NAMALWA (cell line): ENCODE measurements at regions not wholly inside any gene's neighbourhood (a gene's known extent, or its start where the extent isn't known, plus 50 kb on each side); places are given as distances from the start of the nearest gene placed in this dataset.
"Not testable (repeated sequence)": the region's sequence is repeated elsewhere in the genome, so short reads cannot be mapped to it uniquely, and the experiment has no call there.

Source experiments
- DNase-seq: peaks from one replicate; pipeline ENCODE4 v3.0.0-alpha.2; 2015; ENCODE audit warnings: low spot score

DNA sequence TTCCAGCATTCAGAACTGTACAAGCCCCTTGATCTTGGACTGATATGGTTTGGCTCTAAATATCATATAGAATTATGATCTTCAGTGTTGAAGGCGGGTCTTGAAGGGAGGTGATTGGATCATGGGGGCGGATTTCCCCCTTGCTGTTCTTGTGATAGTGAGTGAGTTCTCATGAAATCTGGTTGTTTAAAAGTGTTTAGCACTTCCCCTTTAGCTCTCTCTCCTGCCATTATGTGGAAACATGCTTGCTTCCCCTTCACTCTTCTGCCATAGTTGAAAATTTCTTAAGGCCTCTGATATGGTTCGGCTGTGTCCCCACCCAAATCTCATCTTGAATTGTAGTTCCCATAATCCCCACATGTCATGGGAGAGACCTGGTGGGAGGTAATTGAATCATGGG, 305.3 kb upstream of the CYRIA start:
- not testable (repeated sequence) for DNase-seq

DNA sequence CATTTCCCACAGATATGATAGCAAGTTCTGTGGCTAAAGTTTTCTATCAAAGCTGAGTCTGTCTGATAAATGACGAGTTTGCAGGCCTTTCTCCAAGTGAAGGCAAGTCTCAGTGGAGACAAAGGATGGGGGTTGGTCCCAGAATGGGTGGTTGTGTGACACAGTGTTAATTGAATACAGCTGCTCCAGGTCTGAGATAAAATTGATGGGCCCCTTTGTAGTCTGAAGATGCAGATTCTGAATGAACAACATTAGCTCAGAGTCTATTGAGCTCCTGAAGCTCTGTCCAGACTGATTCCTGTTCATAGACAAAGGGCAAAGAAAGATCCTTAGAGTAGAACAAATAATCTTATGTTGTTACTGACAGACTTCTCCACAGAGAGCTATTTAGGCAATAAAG, 296.9 kb upstream of the CYRIA start:
- DNase-seq, result no peak

GRCh38 chr2:16960579-16960978, 294.9 kb upstream of the CYRIA start:
- peak; percentile 59 for DNase-seq

DNA sequence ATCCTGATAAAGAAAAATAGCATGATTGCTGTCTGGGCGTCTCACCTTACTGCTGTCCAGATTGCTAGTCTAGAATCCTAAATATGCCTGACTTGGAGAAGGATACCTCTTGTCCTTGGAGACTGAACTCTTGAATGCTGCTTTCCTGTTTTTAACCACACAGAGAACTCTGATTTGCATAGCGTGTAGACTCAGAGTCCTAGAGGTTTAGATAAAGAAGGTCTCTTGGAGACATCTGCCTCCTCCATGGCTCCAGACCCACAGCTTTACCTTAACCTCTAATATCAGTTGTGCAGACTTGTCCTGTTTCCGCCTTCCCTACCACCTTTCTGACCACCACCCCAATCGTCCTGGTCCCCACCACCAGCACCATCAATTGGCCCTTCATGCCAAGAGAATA, 292.6 kb upstream of the CYRIA start:
- DNase-seq, result peak; percentile 24

- no peak for DNase-seq
These were observed 287.2 kb upstream of the CYRIA start for GRCh38 chr2:16952805-16953204.

- no peak for DNase-seq
These were observed 286.7 kb upstream of the CYRIA start for GRCh38 chr2:16952368-16952767.

- DNase-seq, result no peak
These were observed 284.8 kb upstream of the CYRIA start for GRCh38 chr2:16950436-16950835.

GRCh38 chr2:16948710-16949109, 283.1 kb upstream of the CYRIA start:
- DNase-seq, result no peak

GRCh38 chr2:16948053-16948452, 282.4 kb upstream of the CYRIA start:
- peak; percentile 69 for DNase-seq

- no peak for DNase-seq
These were observed 277.8 kb upstream of the CYRIA start for GRCh38 chr2:16943279-16943958.

- DNase-seq, result no peak
These were observed 274.6 kb upstream of the CYRIA start for GRCh38 chr2:16940214-16940613.

DNA sequence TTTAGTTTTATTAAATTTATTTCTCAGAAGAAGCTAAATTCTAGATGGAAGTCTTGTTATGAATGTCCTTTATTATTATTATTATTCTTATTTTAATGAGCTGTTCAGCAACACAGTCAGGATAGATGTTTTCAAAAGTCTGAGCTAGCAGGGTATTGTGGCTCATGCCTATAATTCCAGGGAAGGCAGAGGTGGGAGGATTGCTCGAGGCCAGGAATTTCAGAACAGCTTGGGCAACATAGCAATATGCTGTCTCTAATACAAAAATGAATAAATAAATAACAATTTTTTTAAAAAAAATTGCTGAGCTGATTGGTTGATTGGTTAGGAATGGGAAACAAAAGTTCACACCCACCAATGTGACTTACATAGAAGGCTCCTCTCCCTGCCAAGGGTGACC, 274.1 kb upstream of the CYRIA start:
- no peak for DNase-seq

DNA sequence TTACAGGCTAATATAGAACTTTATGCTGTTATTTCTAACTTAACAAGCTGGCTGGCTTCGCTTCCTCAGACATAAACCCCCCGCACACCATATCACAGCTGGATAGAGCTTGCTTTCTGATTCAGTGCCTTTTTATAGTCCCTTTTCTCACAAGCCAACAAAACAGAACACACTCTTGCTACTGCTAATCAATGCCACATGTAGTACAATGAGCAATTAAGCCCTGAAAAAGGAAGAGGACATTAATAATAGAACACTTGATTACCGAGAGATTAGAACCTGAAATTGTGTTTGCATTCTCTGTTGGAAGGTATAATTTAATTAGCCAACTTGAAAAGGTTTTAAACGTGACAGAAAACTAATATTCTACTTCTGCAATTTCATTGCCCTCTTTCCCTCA, 267.7 kb upstream of the CYRIA start:
- DNase-seq, result no peak

DNA sequence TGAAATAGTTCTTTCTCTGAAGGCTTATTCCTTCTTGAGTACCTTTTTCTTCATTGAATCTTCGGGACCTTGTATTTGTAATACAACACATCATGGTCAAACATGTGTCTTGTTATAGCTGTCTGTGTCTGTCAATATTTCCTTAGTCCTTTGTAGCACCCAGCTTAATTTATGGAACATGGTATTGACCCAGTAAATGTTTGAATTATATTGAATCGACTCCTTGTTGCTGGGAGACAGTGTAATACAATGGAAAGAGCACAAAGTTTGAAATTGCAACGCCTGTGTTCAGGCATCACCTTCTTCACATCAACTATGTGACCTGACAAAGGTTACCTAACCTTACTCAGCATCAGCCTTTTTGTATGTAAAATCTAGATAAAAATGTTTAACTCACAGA, 267.2 kb upstream of the CYRIA start:
- DNase-seq, result no peak

GRCh38 chr2:16931441-16931840, 265.8 kb upstream of the CYRIA start:
- DNase-seq, result no peak

- DNase-seq, result no peak
These were observed 261.8 kb upstream of the CYRIA start for GRCh38 chr2:16927398-16927797.

- DNase-seq, result no peak
These were observed 259.5 kb upstream of the CYRIA start for GRCh38 chr2:16925145-16925544.

GRCh38 chr2:16915341-16915755, 249.7 kb upstream of the CYRIA start:
- not testable (repeated sequence) for DNase-seq

- no peak for DNase-seq
These were observed 246.1 kb upstream of the CYRIA start for GRCh38 chr2:16911746-16912145.

DNA sequence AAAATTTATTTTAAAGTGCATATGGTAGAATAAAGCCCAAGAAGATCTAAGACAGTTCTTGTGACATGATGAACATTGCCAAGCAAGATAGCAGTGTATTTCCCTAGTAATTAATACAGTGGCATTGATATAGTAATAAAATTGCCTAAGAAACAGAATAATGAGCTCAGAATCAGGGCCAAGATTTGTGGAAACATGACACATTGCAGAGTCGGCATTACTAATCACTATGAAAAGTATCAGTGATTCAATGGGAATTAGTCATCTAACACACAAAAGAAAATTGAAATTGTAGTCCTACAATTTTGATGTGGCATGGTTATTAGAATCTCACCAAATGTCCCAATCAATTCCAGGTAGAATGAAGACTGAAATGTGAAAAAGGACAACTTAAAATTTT, 243.0 kb upstream of the CYRIA start:
- DNase-seq, result no peak

DNA sequence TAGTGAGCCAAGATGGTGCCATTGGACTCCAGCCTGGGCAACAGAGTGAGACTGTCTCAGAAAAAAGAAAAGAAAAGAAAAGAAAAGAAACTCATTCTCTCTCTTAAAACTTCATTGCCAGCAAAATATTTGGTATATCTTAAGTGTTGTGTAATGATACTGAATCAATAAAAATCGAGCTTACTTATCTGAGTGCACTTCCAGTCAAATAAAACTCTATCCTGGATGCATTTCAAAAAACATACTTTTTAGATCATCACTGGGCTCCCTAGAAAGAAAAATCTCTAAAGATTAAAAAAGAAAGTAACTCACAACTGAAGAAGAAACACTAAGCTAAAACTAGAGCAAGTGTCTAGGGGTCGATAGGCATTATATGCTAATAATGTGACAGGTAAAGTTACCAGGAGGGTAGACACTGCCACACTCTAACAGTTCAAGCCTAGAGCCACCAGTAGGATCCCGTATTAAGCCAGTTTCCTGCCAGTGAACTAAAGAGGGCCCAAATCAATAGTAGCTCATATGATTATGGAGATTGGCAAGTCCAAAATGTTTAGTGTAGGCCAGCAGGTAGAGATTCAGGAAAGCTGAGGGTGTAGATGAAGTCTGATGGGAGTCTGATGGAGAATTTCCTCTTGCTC, 242.1 kb upstream of the CYRIA start:
- no peak for DNase-seq

- DNase-seq, result not testable (repeated sequence)
These were observed 239.7 kb upstream of the CYRIA start for GRCh38 chr2:16905325-16905724.

DNA sequence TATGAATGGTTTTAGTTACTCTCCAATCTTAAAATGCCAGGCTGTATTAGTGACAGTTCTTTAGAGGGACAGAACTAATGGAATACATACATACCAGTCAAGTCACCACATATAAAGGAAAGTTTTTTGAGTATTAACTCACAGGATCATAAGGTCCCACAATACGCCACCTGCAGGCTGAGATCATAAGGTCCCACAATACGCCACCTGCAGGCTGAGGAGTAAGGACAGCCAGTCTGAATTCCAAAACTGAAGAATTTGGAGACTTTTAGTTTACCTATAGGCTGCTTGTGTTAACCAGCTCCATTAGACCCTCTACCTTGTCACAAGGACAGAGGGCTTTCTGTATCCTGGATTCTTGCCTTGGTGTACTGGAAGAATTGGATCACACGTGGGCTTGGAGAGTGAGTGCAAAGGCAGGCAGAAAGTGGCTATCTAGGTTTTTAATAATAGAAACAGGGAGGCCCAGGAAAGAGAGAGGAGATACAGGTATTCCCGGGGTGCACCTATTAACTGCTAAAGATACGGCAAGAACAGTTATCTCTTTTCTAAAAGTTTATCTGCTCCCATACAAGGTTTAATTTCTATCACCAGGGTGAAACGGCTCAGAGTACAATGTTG, 234.9 kb upstream of the CYRIA start:
- DNase-seq, result peak; percentile 76

GRCh38 chr2:16899958-16900357, 234.3 kb upstream of the CYRIA start:
- no peak for DNase-seq
